ENCODE measurements at regions not wholly inside any gene's neighbourhood (a gene's known extent, or its start where the extent isn't known, plus 50 kb on each side); places are given as distances from the start of the nearest gene placed in this dataset.

- no peak overlapping the region for H3K4me3 Mint-ChIP-seq
- peaks cover 12% of the 10 kb centered on the region for H3K4me1 ChIP-seq (ENCODE audit: control insufficient read depth, insufficient read depth, low read length)
- H3K36me3 Mint-ChIP-seq (ENCODE audit: low read depth) = no peaks in the 10 kb centered on the region
- H3K36me3 ChIP-seq (ENCODE audit: control insufficient read depth, insufficient read depth, low read length) = no peaks in the 10 kb centered on the region
- H3K27me3 Mint-ChIP-seq (ENCODE audit: insufficient read depth) = no peaks in the 10 kb centered on the region
- H3K9me3 ChIP-seq (ENCODE audit: control insufficient read depth, low read length) = no peaks in the 10 kb centered on the region
- no peak for DNase-seq
- H3K27me3 ChIP-seq (ENCODE audit: control insufficient read depth, insufficient read depth, low read length, poor library complexity, severe bottlenecking) = no peaks in the 10 kb centered on the region
- no peak overlapping the region for H3K4me3 ChIP-seq (ENCODE audit: low read length)
- no peak overlapping the region for H3K9ac ChIP-seq (ENCODE audit: extremely low read depth, low read length, poor library complexity, severe bottlenecking)
- TF ChIP-seq, protein P1, sequence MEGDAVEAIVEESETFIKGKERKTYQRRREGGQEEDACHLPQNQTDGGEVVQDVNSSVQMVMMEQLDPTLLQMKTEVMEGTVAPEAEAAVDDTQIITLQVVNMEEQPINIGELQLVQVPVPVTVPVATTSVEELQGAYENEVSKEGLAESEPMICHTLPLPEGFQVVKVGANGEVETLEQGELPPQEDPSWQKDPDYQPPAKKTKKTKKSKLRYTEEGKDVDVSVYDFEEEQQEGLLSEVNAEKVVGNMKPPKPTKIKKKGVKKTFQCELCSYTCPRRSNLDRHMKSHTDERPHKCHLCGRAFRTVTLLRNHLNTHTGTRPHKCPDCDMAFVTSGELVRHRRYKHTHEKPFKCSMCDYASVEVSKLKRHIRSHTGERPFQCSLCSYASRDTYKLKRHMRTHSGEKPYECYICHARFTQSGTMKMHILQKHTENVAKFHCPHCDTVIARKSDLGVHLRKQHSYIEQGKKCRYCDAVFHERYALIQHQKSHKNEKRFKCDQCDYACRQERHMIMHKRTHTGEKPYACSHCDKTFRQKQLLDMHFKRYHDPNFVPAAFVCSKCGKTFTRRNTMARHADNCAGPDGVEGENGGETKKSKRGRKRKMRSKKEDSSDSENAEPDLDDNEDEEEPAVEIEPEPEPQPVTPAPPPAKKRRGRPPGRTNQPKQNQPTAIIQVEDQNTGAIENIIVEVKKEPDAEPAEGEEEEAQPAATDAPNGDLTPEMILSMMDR (conservative IDR thresholded peaks at IDR 0.05) = no peak
- H3K27ac Mint-ChIP-seq = no peak overlapping the region
- WGBS, 2 experiments (ENCODE audit: insufficient coverage in 1 of 2, insufficient read length in 1 of 2) = 95 to 100% methylated on average over 1 of the region's 1 CpG
- H3K27ac ChIP-seq (ENCODE audit: low read depth, low read length) = no peak overlapping the region
- no peaks in the 10 kb centered on the region for H3K9me3 Mint-ChIP-seq
- peaks cover 39% of the 10 kb centered on the region for H3K4me1 Mint-ChIP-seq
Measured at GRCh38 chr9:115599898-115600297, 481.9 kb upstream of the TNC start.

DNA sequence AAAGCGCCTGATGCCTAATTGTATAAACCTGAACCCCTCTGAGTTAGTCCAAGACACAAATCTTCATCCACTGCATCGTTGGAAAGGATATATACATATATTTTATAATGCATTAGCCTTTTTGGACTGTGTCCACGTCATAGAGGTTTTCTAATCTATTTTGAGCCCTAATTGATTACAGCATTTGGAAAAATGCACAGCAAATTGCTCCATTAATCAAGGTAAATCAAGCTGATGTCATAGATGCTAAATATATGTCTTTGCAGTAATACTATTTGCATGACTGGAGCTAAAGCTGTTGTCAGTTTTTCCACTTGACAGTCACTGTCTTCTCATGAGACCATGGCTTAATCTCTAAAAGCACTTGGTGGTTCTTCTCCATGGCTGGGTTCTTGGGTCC is 483.5 kb upstream of the TNC start:
- no peaks in the 10 kb centered on the region for H3K27me3 Mint-ChIP-seq (ENCODE audit: insufficient read depth)
- Histone ChIP-seq H3K4me1 (ENCODE audit: control insufficient read depth, insufficient read depth, low read length) (peaks cover 11% of the 10 kb centered on the region), H3K36me3 (ENCODE audit: control insufficient read depth, insufficient read depth, low read length) (no peaks in the 10 kb centered on the region), H3K9me3 (ENCODE audit: control insufficient read depth, low read length) (no peaks in the 10 kb centered on the region), H3K27me3 (ENCODE audit: control insufficient read depth, insufficient read depth, low read length, poor library complexity, severe bottlenecking) (no peaks in the 10 kb centered on the region), H3K27ac (ENCODE audit: low read depth, low read length) (no peak overlapping the region), H3K9ac (ENCODE audit: extremely low read depth, low read length, poor library complexity, severe bottlenecking) (no peak overlapping the region), H3K4me3 (ENCODE audit: low read length) (no peak overlapping the region)
- H3K4me1 Mint-ChIP-seq = peaks cover 24% of the 10 kb centered on the region
- no peak for DNase-seq
- H3K36me3 Mint-ChIP-seq (ENCODE audit: low read depth) = no peaks in the 10 kb centered on the region
- TF ChIP-seq, protein P1 (conservative IDR thresholded peaks at IDR 0.05) = no peak
- no peaks in the 10 kb centered on the region for H3K9me3 Mint-ChIP-seq
- 92% methylated on average over 3 of the region's 3 CpGs; no CpG with 5 or more reads in 1 of the 2 experiments for WGBS, 2 experiments (ENCODE audit: insufficient coverage in 1 of 2, insufficient read length in 1 of 2)
- H3K4me3 Mint-ChIP-seq = no peak overlapping the region
- no peak overlapping the region for H3K27ac Mint-ChIP-seq

DNA sequence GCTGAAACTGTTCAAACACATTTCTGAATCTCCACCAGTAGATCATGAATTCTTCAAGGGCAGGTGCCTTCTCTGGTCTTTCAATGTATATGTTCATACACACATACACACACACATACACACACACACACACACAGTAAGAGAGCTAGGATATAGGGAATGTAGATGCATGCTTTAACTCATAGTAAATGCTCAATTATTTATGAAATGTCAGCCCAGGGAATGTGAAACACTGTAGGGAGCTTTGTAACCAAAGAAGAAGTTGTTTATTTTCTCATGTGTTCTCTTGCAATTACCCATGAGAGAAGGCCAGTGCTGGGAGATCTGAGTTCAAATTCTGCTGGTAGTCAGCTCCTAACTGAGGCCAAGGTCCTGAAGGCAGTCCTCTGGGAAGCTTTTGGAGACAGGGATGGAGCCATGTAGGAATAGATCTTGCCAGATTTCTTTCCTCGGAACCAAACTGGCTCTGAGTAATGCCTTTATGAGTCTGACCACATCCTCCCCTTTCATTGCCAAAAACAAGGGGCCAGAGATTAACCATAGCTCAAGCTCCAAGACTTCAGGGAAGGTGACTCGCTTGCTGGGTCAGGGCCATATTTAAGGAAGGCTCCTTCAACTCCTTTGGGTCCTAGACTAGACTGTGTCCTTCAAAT is 487.0 kb upstream of the TNC start:
- no peak for DNase-seq
- TF ChIP-seq, protein P1 (conservative IDR thresholded peaks at IDR 0.05) = no peak
- H3K27ac ChIP-seq (ENCODE audit: low read depth, low read length) = no peak overlapping the region
- H3K4me3 ChIP-seq (ENCODE audit: low read length) = no peak overlapping the region
- Mint-ChIP-seq H3K4me3 (no peak overlapping the region), H3K4me1 (peaks cover 12% of the 10 kb centered on the region), H3K27me3 (ENCODE audit: insufficient read depth) (no peaks in the 10 kb centered on the region), H3K27ac (no peak overlapping the region), H3K9me3 (no peaks in the 10 kb centered on the region), H3K36me3 (ENCODE audit: low read depth) (no peaks in the 10 kb centered on the region)
- peaks cover 4% of the 10 kb centered on the region for H3K4me1 ChIP-seq (ENCODE audit: control insufficient read depth, insufficient read depth, low read length)
- H3K9ac ChIP-seq (ENCODE audit: extremely low read depth, low read length, poor library complexity, severe bottlenecking) = no peak overlapping the region
- H3K27me3 ChIP-seq (ENCODE audit: control insufficient read depth, insufficient read depth, low read length, poor library complexity, severe bottlenecking) = no peaks in the 10 kb centered on the region
- no peaks in the 10 kb centered on the region for H3K9me3 ChIP-seq (ENCODE audit: control insufficient read depth, low read length)
- 91 to 98% methylated on average over 1 to 2 of the region's 2 CpGs for WGBS, 2 experiments (ENCODE audit: insufficient coverage in 1 of 2, insufficient read length in 1 of 2)
- H3K36me3 ChIP-seq (ENCODE audit: control insufficient read depth, insufficient read depth, low read length) = no peaks in the 10 kb centered on the region

Data from endodermal cell (in vitro differentiated cells).